ENCODE measurements at regions not wholly inside any gene's neighbourhood (a gene's known extent, or its start where the extent isn't known, plus 50 kb on each side); places are given as distances from the start of the nearest gene placed in this dataset.

GRCh38 chr3:27625864-27626263 lies 96.3 kb downstream of the EOMES start:
- Histone ChIP-seq H3K4me1 (peaks cover 0 to 34% (median 16%) of the 10 kb centered on the region in 4 donors), H3K36me3 (no peaks in the 10 kb centered on the region), H3K4me3 (no peak overlapping the region), H3K27ac (peak overlapping the region in 1 of 2 donors; percentile 18), H3K9me3 (no peaks in the 10 kb centered on the region), H3K27me3 (no peaks in the 10 kb centered on the region)
- intact Hi-C loops (cut with DNase I; ENCODE audit: low total_unique reads): no loop called here
- TF ChIP-seq CTCF (IDR thresholded peaks at IDR 0.05): no peak
- DNase-seq: no peak

GRCh38 chr3:27623085-27623753 lies 98.9 kb downstream of the EOMES start:
- intact Hi-C loops (cut with DNase I; ENCODE audit: low total_unique reads): no loop called here

GRCh38 chr3:27617552-27617951 lies 104.6 kb downstream of the EOMES start:
- Histone ChIP-seq H3K4me1 (peaks cover 0 to 22% (median 6%) of the 10 kb centered on the region in 4 donors), H3K4me3 (no peak overlapping the region), H3K9me3 (peaks cover 0 to 6% (median 0%) of the 10 kb centered on the region in 3 donors), H3K36me3 (no peaks in the 10 kb centered on the region), H3K27ac (no peak overlapping the region), H3K27me3 (no peaks in the 10 kb centered on the region)
- intact Hi-C loops (cut with DNase I; ENCODE audit: low total_unique reads): no loop called here
- DNase-seq: no peak
- no peak for TF ChIP-seq CTCF (IDR thresholded peaks at IDR 0.05)

More at GRCh38 chr3:27623085-27623753, 98.9 kb downstream of the EOMES start:
- Histone ChIP-seq H3K27me3 (no peaks in the 10 kb centered on the region), H3K36me3 (no peaks in the 10 kb centered on the region), H3K27ac (peak overlapping the region; percentile 45 to 63), H3K4me3 (no peak overlapping the region), H3K9me3 (no peaks in the 10 kb centered on the region), H3K4me1 (peaks cover 0 to 34% (median 16%) of the 10 kb centered on the region in 4 donors)
- DNase-seq: no peak
- no peak for TF ChIP-seq CTCF (IDR thresholded peaks at IDR 0.05)

GRCh38 chr3:27616031-27616430 lies 106.1 kb downstream of the EOMES start:
- no peak for DNase-seq
- H3K27ac ChIP-seq: no peak overlapping the region
- intact Hi-C loops (cut with DNase I; ENCODE audit: low total_unique reads): no loop called here
- TF ChIP-seq CTCF (IDR thresholded peaks at IDR 0.05): no peak
- H3K27me3 ChIP-seq: no peaks in the 10 kb centered on the region
- H3K9me3 ChIP-seq: peaks cover 0 to 6% (median 0%) of the 10 kb centered on the region in 3 donors
- no peak overlapping the region for H3K4me3 ChIP-seq
- no peaks in the 10 kb centered on the region for H3K36me3 ChIP-seq
- peaks cover 0 to 22% (median 6%) of the 10 kb centered on the region in 4 donors for H3K4me1 ChIP-seq

GRCh38 chr3:27615555-27615954 lies 106.6 kb downstream of the EOMES start:
- intact Hi-C loops (cut with DNase I; ENCODE audit: low total_unique reads): no loop called here
- peaks cover 0 to 6% (median 0%) of the 10 kb centered on the region in 3 donors for H3K9me3 ChIP-seq
- H3K27me3 ChIP-seq: no peaks in the 10 kb centered on the region
- H3K27ac ChIP-seq: no peak overlapping the region
- no peaks in the 10 kb centered on the region for H3K36me3 ChIP-seq
- H3K4me1 ChIP-seq: peaks cover 0 to 22% (median 6%) of the 10 kb centered on the region in 4 donors
- no peak overlapping the region for H3K4me3 ChIP-seq
- no peak for TF ChIP-seq CTCF (IDR thresholded peaks at IDR 0.05)
- DNase-seq: no peak
